GM23338 (cell line): ENCODE measurements at regions not wholly inside any gene's neighbourhood (a gene's known extent, or its start where the extent isn't known, plus 50 kb on each side); places are given as distances from the start of the nearest gene placed in this dataset.

Experiments used
- CREB1 ChIP-seq: fragments of 250-450 bp; sonication (Bioruptor Pico); IDR thresholded peaks from 2 replicates; pipeline ENCODE4 v1.5.0; 2020; ENCODE audit warnings: low read depth, mild to moderate bottlenecking, moderate library complexity
- CTCF ChIP-seq, 2 experiments: fragments of 200-600 bp in 1 of 2; sonication (generic) in 1 of 2; conservative IDR thresholded peaks; 2 replicates each; pipeline versions ENCODE4 v1.5.1 to v1.6.1; 2016 to 2017; ENCODE audit warnings: antibody characterized with exemption in 2 of 2, low read depth in 2 of 2, mild to moderate bottlenecking in 2 of 2, moderate library complexity in 1 of 2
- ETS1 ChIP-seq: IDR thresholded peaks from 2 replicates; pipeline ENCODE4 v1.6.1; 2016; ENCODE audit warnings: antibody characterized with exemption
- EZH2 ChIP-seq: fragments of 200-600 bp; sonication (generic); IDR thresholded peaks from one replicate; pipeline ENCODE4 v1.8.0; 2017; ENCODE audit warnings: antibody characterized with exemption, mild to moderate bottlenecking, low read depth; ENCODE audit not compliant: unreplicated experiment
- EZH2phosphoT487 ChIP-seq: fragments of 200-600 bp; sonication (generic); IDR thresholded peaks from one replicate; pipeline ENCODE4 v1.8.1; 2018; ENCODE audit warnings: antibody characterized with exemption; ENCODE audit not compliant: unreplicated experiment
- JUNB ChIP-seq: IDR thresholded peaks from one replicate; pipeline ENCODE4 v1.6.1; 2016; ENCODE audit warnings: antibody characterized with exemption; ENCODE audit not compliant: unreplicated experiment
- NANOG ChIP-seq: IDR thresholded peaks from 2 replicates; pipeline ENCODE4 v1.6.1; 2016; ENCODE audit warnings: antibody characterized with exemption, borderline replicate concordance
- POLR2AphosphoS5 ChIP-seq: IDR thresholded peaks from 2 replicates; pipeline ENCODE4 v1.6.1; 2016; ENCODE audit warnings: antibody characterized with exemption, low read depth
- REST ChIP-seq: IDR thresholded peaks from one replicate; pipeline ENCODE4 v1.6.1; 2018; ENCODE audit warnings: antibody characterized with exemption; ENCODE audit not compliant: unreplicated experiment
- STAT1 ChIP-seq: IDR thresholded peaks from one replicate; pipeline ENCODE4 v1.6.1; 2016; ENCODE audit warnings: antibody characterized with exemption; ENCODE audit not compliant: unreplicated experiment
- ZNF331 ChIP-seq: fragments of 250-450 bp; sonication (Bioruptor Pico); IDR thresholded peaks from 2 replicates; pipeline ENCODE4 v1.5.0; 2020; ENCODE audit warnings: low read depth, mild to moderate bottlenecking, moderate library complexity

GRCh38 chr7:153405704-153406485, 646.3 kb upstream of the DPP6 start:
- TF ChIP-seq ETS1: no peak
- TF ChIP-seq EZH2: no peak
- TF ChIP-seq CTCF (conservative IDR thresholded peaks at IDR 0.05; ENCODE audit: low read depth in 2 of 2): no peak
- TF ChIP-seq EZH2phosphoT487: no peak
- no peak for TF ChIP-seq REST
- TF ChIP-seq POLR2AphosphoS5: no peak
- no peak for TF ChIP-seq CREB1
- no peak for TF ChIP-seq ZNF331 (CRISPR knock-in tag)
- TF ChIP-seq JUNB: no peak
- no peak for TF ChIP-seq STAT1
- no peak for TF ChIP-seq NANOG
